ENCODE measurements at regions not wholly inside any gene's neighbourhood (a gene's known extent, or its start where the extent isn't known, plus 50 kb on each side); places are given as distances from the start of the nearest gene placed in this dataset.

DNA sequence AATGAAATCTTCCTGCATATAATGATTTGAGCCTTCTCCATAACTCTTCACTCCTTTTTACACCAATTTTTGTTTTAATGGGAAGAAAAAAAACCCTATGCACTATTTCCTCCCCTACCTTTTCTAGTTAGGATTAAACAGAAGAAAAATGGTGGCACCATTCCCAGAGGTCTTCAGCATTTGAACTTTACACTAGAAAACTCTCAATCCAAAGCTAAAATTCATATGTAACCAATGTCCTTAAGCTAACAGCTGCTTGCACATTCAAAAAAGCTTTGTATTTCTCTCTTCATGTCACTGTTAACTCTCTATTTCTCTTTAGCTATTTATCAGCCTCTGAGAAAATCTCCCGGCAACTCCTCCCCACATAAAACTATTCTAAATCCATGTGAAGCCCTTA, 90.3 kb upstream of the UBL3 start:
- no peak for TF ChIP-seq CTCF (IDR thresholded peaks at IDR 0.05; ENCODE audit: control insufficient read depth, insufficient read depth, low read depth, low read length, missing control alignments)
- H3K4me3 ChIP-seq (ENCODE audit: control insufficient read depth, low read depth, low read length): no peak overlapping the region
- DNase-seq (ENCODE audit: low read depth): no peak

GRCh38 chr13:29939158-29939557, 88.7 kb upstream of the UBL3 start:
- DNase-seq (ENCODE audit: low read depth): no peak
- no peak for TF ChIP-seq CTCF (IDR thresholded peaks at IDR 0.05; ENCODE audit: control insufficient read depth, insufficient read depth, low read depth, low read length, missing control alignments)
- H3K4me3 ChIP-seq (ENCODE audit: control insufficient read depth, low read depth, low read length): no peak overlapping the region

DNA sequence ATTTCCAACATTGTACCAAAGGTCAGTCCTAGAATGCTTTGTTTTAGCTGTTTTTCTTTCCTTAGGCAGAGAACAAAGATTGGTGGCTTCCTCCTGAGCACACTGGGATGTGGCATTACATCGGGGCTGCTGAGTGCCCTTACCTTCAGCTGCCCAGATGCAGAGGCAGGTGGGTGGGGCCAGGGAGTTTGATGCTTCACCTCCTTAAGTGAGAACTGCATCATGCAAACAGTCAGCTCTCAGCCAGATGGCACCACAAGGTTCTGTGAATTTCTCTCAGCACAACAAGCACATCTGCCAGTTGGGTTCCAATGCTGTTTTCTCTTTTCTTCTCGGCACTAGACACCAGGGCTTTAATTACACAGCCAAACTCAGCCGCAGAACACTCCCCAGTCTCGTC, 87.4 kb upstream of the UBL3 start:
- TF ChIP-seq CTCF (IDR thresholded peaks at IDR 0.05; ENCODE audit: control insufficient read depth, insufficient read depth, low read depth, low read length, missing control alignments): peak; percentile 5
- no peak for DNase-seq (ENCODE audit: low read depth)
- H3K4me3 ChIP-seq (ENCODE audit: control insufficient read depth, low read depth, low read length): no peak overlapping the region

DNA sequence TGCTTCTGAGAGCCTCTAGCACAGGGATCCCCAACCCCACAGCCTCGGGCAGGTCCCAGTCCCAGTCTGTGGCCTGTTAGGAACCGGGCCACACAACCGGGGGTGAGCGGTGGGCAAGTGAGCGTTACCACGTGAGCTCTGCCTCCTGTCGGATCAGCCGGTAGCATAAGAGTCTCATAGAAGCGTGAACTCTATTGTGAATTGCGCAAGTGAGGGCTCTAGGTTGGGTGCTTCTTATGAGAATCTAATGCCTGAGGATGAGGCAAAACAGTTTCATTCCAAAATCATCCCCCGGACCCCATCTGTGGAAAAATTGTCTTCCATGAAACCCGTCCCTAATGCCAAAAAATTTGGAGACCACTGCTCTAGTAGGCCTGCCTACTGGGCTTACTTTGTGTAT, 87.0 kb upstream of the UBL3 start:
- no peak for DNase-seq (ENCODE audit: low read depth)
- no peak for TF ChIP-seq CTCF (IDR thresholded peaks at IDR 0.05; ENCODE audit: control insufficient read depth, insufficient read depth, low read depth, low read length, missing control alignments)
- H3K4me3 ChIP-seq (ENCODE audit: control insufficient read depth, low read depth, low read length): no peak overlapping the region

DNA sequence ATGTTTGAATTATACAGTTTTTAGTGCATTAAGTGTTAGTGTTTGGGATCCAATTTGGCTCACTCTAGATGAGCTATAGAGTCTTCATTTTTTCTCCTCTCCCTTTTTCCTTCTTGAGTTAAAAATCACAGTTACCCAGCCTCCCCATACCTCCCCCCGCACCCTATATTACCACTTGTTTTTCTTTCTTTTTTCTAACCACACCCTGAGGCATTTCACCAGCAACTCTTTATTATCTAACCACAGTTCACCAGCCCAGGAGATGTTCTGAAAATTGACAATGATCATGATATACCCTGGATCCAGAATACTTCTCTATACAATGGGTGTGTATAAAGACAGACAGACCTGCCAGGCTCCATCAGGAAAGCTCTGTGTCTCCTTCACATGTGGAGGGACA, 86.5 kb upstream of the UBL3 start:
- no peak for DNase-seq (ENCODE audit: low read depth)
- H3K4me3 ChIP-seq (ENCODE audit: control insufficient read depth, low read depth, low read length): no peak overlapping the region
- no peak for TF ChIP-seq CTCF (IDR thresholded peaks at IDR 0.05; ENCODE audit: control insufficient read depth, insufficient read depth, low read depth, low read length, missing control alignments)

GRCh38 chr13:29936051-29936813, 85.8 kb upstream of the UBL3 start:
- H3K4me3 ChIP-seq (ENCODE audit: control insufficient read depth, low read depth, low read length): no peak overlapping the region
- TF ChIP-seq CTCF (IDR thresholded peaks at IDR 0.05; ENCODE audit: control insufficient read depth, insufficient read depth, low read depth, low read length, missing control alignments): no peak
- no peak for DNase-seq (ENCODE audit: low read depth)
